ENCODE measurements at regions not wholly inside any gene's neighbourhood (a gene's known extent, or its start where the extent isn't known, plus 50 kb on each side); places are given as distances from the start of the nearest gene placed in this dataset.
"Not testable (repeated sequence)": the region's sequence is repeated elsewhere in the genome, so short reads cannot be mapped to it uniquely, and the experiment has no call there.

DNA sequence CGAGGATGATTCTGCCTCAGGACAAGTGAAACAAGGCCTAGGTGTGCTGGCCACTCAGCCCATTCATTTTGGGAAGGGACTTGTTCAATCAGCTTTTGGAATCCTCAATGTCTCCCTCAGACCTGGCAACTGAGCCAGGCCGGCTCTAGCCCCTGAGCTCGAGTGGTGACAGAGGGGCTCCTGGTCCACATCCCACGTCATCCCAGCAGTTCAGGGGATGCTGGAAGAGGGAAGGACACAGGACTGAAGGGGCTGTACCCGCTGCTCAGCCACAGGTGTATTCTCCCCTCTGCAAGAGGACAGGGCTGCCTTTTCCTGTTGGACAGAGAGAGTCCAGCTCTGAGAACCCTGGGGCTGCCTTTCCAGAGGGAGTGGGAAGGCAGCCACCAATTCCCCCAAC lies 244.6 kb upstream of the SFSWAP start:
- Mint-ChIP-seq H3K9me3 (peaks cover 49% of the 10 kb centered on the region), H3K4me3 (no peak overlapping the region), H3K27ac (no peak overlapping the region), H3K36me3 (ENCODE audit: low read depth) (no peaks in the 10 kb centered on the region; the same call in 1 of the 2 replicates), H3K4me1 (ENCODE audit: low read depth) (no peaks in the 10 kb centered on the region), H3K27me3 (ENCODE audit: insufficient read depth) (0 out of 2 replicates have a peak, but pooled peaks cover 1% of the 10 kb centered on the region)
- TF ChIP-seq, protein P1, sequence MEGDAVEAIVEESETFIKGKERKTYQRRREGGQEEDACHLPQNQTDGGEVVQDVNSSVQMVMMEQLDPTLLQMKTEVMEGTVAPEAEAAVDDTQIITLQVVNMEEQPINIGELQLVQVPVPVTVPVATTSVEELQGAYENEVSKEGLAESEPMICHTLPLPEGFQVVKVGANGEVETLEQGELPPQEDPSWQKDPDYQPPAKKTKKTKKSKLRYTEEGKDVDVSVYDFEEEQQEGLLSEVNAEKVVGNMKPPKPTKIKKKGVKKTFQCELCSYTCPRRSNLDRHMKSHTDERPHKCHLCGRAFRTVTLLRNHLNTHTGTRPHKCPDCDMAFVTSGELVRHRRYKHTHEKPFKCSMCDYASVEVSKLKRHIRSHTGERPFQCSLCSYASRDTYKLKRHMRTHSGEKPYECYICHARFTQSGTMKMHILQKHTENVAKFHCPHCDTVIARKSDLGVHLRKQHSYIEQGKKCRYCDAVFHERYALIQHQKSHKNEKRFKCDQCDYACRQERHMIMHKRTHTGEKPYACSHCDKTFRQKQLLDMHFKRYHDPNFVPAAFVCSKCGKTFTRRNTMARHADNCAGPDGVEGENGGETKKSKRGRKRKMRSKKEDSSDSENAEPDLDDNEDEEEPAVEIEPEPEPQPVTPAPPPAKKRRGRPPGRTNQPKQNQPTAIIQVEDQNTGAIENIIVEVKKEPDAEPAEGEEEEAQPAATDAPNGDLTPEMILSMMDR (IDR thresholded peaks at IDR 0.05), result no peak
- no peak for DNase-seq

DNA sequence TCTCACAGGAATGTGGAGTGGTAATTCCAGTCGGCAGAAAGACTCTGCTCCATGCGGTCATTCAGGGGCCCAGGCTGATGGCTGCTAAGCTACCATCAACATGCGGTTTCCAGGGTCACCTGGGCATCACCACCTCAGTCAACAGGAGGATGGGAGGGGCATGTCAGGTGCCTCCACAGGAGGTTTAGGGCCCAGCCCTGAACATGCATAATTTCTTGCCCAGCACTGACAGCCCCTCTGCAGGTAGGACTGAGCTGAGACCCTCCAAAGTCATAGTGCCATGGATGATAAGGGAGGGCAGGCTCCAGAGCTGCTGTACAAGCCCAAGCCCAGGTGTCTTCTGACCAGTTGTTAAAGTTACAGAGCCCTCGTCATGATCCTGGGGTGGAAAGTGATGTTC lies 244.0 kb upstream of the SFSWAP start:
- 0 out of 2 replicates have a peak, but pooled peaks cover 1% of the 10 kb centered on the region for H3K27me3 Mint-ChIP-seq (ENCODE audit: insufficient read depth)

DNA sequence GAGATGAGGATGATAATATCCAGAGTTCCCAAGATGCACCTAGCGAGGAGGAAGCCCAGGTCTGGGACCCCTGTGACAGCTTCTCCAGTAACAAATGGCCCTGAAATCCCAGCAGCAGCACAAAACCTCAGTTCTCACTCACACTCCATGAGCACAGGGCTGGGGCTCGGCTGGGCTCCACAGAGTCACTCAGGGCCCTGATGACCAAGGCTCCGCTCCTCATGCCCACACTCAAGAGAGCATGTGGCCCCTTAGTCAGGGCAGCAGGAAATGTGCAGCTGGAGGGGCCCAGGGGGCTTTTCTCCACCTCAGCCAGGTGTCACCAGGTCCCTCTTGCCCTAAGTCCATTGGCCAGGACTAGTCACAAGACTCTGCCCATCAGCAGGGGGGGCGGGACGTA lies 242.7 kb upstream of the SFSWAP start:
- TF ChIP-seq, protein P1 (IDR thresholded peaks at IDR 0.05), result no peak
- no peak for DNase-seq
- Mint-ChIP-seq H3K27me3 (ENCODE audit: insufficient read depth) (no peaks in the 10 kb centered on the region), H3K4me3 (no peak overlapping the region), H3K4me1 (ENCODE audit: low read depth) (no peaks in the 10 kb centered on the region), H3K9me3 (peaks cover 44% of the 10 kb centered on the region), H3K36me3 (ENCODE audit: low read depth) (no peaks in the 10 kb centered on the region; the same call in 1 of the 2 replicates), H3K27ac (no peak overlapping the region)

More for the DNA sequence above, 244.0 kb upstream of the SFSWAP start:
- no peak for DNase-seq
- no peaks in the 10 kb centered on the region for H3K4me1 Mint-ChIP-seq (ENCODE audit: low read depth)
- no peak overlapping the region for H3K4me3 Mint-ChIP-seq
- TF ChIP-seq, protein P1 (IDR thresholded peaks at IDR 0.05), result no peak
- H3K9me3 Mint-ChIP-seq, result peaks cover 53% of the 10 kb centered on the region
- no peak overlapping the region for H3K27ac Mint-ChIP-seq
- no peaks in the 10 kb centered on the region; the same call in 1 of the 2 replicates for H3K36me3 Mint-ChIP-seq (ENCODE audit: low read depth)

DNA sequence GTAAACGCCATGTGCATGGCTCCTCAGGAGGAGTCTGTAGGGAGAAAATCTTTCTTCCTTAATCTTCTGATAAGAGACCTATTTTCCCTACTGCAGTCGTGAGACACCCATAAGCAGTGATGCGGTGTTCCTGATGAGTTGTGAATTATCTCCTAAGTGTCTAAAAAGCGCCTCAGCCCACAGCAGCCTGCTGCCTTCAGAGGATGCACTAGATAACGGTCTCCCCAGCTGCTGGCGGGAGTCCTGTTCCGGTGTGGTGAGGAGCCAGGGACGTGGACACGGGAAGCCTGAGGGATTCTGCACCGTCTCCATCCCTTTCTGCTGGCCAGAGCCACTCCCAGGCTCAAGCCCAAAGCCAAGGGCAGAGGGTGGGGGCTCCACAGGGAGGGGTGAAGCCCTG lies 240.9 kb upstream of the SFSWAP start:
- H3K9me3 Mint-ChIP-seq, result peaks cover 42% of the 10 kb centered on the region
- not testable (repeated sequence) for DNase-seq; H3K36me3 Mint-ChIP-seq (ENCODE audit: low read depth); H3K27ac Mint-ChIP-seq; H3K27me3 Mint-ChIP-seq (ENCODE audit: insufficient read depth); H3K4me1 Mint-ChIP-seq (ENCODE audit: low read depth); H3K4me3 Mint-ChIP-seq

DNA sequence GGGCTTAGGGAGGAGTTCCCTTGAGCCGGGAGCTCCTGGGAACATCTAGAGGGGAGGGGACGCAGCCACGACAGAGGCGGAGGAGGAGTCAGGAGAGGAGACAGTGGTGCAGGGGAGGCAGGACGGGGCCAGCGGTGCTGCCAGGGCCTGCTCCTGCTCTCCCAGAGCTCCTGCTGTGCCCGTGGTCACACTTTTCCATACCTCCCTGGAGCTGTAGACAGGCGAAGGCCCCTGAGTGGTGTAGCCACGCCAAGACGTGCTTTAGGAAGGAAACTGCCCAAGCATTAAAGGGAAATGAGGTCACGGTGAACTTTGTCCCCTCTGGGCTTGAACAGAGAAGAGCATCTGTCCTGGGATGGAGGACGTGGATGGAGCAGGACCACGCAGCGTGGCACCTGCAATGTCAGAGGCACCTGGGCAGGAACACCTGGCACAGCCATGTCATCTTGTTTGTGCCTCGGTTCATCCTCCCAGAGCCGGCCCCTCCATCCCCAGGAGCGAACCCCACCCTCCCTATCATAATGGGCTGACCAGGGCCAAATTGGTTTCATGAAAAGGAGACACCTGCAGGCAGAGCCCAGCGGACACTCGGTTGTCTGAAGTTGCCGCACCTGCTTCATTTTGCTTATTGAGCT lies 239.5 kb upstream of the SFSWAP start:
- Mint-ChIP-seq H3K27me3 (ENCODE audit: insufficient read depth) (no peaks in the 10 kb centered on the region), H3K4me3 (no peak overlapping the region), H3K9me3 (peaks cover 43% of the 10 kb centered on the region), H3K27ac (no peak overlapping the region), H3K36me3 (ENCODE audit: low read depth) (no peaks in the 10 kb centered on the region), H3K4me1 (ENCODE audit: low read depth) (no peaks in the 10 kb centered on the region)
- no peak for DNase-seq
- TF ChIP-seq, protein P1 (IDR thresholded peaks at IDR 0.05), result no peak

DNA sequence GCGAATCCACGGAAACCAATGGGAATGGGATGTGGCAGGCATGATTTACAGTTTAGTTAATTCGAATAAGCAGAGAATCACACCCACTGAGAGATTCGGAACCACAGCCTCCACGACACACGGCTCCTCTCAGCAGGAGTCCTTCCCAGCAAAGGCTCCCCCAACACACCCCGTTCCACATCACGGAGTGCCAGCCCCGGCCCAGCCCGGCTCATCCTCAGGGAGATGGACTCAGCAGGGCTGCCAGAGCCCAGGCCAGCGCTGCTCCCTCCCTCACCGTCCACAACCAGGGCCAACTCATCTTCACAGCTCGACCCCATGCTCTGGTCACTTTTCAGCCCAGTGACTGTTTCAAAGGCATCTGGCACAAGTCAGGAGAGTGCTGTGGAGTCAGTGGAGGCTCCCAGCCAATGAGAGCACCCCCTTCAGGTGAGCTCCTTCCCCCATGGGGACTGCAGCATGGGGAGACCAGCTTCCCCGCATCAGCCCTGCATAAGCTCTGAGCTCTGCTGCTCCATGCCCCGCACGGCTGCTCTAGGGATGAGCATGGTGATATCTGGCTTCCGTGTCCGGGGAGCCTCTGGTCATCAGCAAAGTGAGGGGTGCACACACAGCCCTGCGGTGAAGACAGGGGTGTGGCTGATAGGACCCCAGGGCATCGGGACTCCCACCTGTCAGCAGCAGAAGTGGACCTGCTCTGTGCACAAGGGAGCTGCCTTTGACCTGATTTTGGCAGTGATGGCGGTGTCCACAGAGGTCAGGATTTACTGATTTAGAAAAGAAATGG lies 238.8 kb upstream of the SFSWAP start:
- TF ChIP-seq, protein P1 (IDR thresholded peaks at IDR 0.05), result no peak
- Mint-ChIP-seq H3K4me3 (no peak overlapping the region), H3K36me3 (ENCODE audit: low read depth) (no peaks in the 10 kb centered on the region), H3K9me3 (peaks cover 39% of the 10 kb centered on the region), H3K27ac (no peak overlapping the region), H3K4me1 (ENCODE audit: low read depth) (no peaks in the 10 kb centered on the region), H3K27me3 (ENCODE audit: insufficient read depth) (no peaks in the 10 kb centered on the region)
- DNase-seq, result no peak
